ENCODE measurements at regions not wholly inside any gene's neighbourhood (a gene's known extent, or its start where the extent isn't known, plus 50 kb on each side); places are given as distances from the start of the nearest gene placed in this dataset.

- TF ChIP-seq CTCF (IDR thresholded peaks at IDR 0.05; ENCODE audit: low read length) = no peak
- TF ChIP-seq EZH2 (IDR thresholded peaks at IDR 0.05; ENCODE audit: borderline replicate concordance, low read length) = no peak
Observed at GRCh38 chr10:65235266-65235665, 1690.6 kb upstream of the LRRTM3 start.
